Neural crest cell (in vitro differentiated cells): ENCODE measurements at regions not wholly inside any gene's neighbourhood (a gene's known extent, or its start where the extent isn't known, plus 50 kb on each side); places are given as distances from the start of the nearest gene placed in this dataset.
"Not testable (repeated sequence)": the region's sequence is repeated elsewhere in the genome, so short reads cannot be mapped to it uniquely, and the experiment has no call there.

Experiments used
- DNase-seq: peaks from one replicate; pipeline ENCODE4 v3.0.0; 2021; ENCODE audit warnings: low read depth, mixed read lengths, low spot score
- H3K27ac Mint-ChIP-seq: one replicate; pipeline ENCODE4 v1.8.0; 2021; ENCODE audit warnings: mild to moderate bottlenecking, mixed read lengths; ENCODE audit not compliant: unreplicated experiment
- H3K27me3 Mint-ChIP-seq: 2 replicates; pipeline ENCODE4 v1.8.0; 2021; ENCODE audit warnings: low read depth, mild to moderate bottlenecking, mixed read lengths
- H3K36me3 Mint-ChIP-seq: 2 replicates; pipeline ENCODE4 v1.8.0; 2021; ENCODE audit warnings: low read depth, mild to moderate bottlenecking, mixed read lengths
- H3K4me1 Mint-ChIP-seq: 2 replicates; pipeline ENCODE4 v1.8.0; 2021; ENCODE audit warnings: mixed read lengths
- H3K4me3 Mint-ChIP-seq: one replicate; pipeline ENCODE4 v1.8.0; 2021; ENCODE audit warnings: mild to moderate bottlenecking, mixed read lengths
- H3K9me3 Mint-ChIP-seq: 2 replicates; pipeline ENCODE4 v1.8.0; 2021; ENCODE audit warnings: mixed read lengths
- CTCF ChIP-seq: fragments of 200-600 bp; sonication (generic); conservative IDR thresholded peaks from 2 replicates; pipeline ENCODE4 v1.5.0; 2021; ENCODE audit warnings: antibody characterized with exemption, mild to moderate bottlenecking

GRCh38 chr2:160753331-160753654 is 259.7 kb upstream of the RBMS1 start:
- Mint-ChIP-seq H3K36me3 (peaks cover 3% of the 10 kb centered on the region), H3K27ac (no peak overlapping the region), H3K27me3 (no peaks in the 10 kb centered on the region), H3K4me3 (no peak overlapping the region), H3K4me1 (no peaks in the 10 kb centered on the region), H3K9me3 (peaks cover 8% of the 10 kb centered on the region)
- no peak for TF ChIP-seq CTCF
- DNase-seq: no peak

GRCh38 chr2:160753960-160754359 is 260.4 kb upstream of the RBMS1 start:
- Mint-ChIP-seq H3K27me3 (no peaks in the 10 kb centered on the region), H3K4me3 (no peak overlapping the region), H3K9me3 (peaks cover 8% of the 10 kb centered on the region), H3K27ac (no peak overlapping the region), H3K4me1 (no peaks in the 10 kb centered on the region), H3K36me3 (peaks cover 3% of the 10 kb centered on the region)
- DNase-seq: no peak
- no peak for TF ChIP-seq CTCF

GRCh38 chr2:160756481-160756880 is 262.9 kb upstream of the RBMS1 start:
- no peak for DNase-seq
- Mint-ChIP-seq H3K4me1 (no peaks in the 10 kb centered on the region), H3K9me3 (peaks cover 8% of the 10 kb centered on the region), H3K27me3 (no peaks in the 10 kb centered on the region), H3K36me3 (peaks cover 5% of the 10 kb centered on the region), H3K27ac (no peak overlapping the region), H3K4me3 (no peak overlapping the region)
- TF ChIP-seq CTCF: no peak

GRCh38 chr2:160762493-160763128 is 269.0 kb upstream of the RBMS1 start:
- not testable (repeated sequence) for H3K4me1 Mint-ChIP-seq, H3K27me3 Mint-ChIP-seq
- H3K9me3 Mint-ChIP-seq: peaks cover 18% of the 10 kb centered on the region

GRCh38 chr2:160783474-160783873 is 289.9 kb upstream of the RBMS1 start:
- Mint-ChIP-seq H3K4me3 (no peak overlapping the region), H3K4me1 (no peaks in the 10 kb centered on the region), H3K36me3 (peaks cover 3% of the 10 kb centered on the region), H3K9me3 (peaks cover 16% of the 10 kb centered on the region), H3K27ac (no peak overlapping the region), H3K27me3 (no peaks in the 10 kb centered on the region)
- no peak for TF ChIP-seq CTCF
- no peak for DNase-seq

More at GRCh38 chr2:160762493-160763128, 269.0 kb upstream of the RBMS1 start:
- H3K36me3 Mint-ChIP-seq: peaks cover 18% of the 10 kb centered on the region
- not testable (repeated sequence) for DNase-seq, H3K27ac Mint-ChIP-seq, H3K4me3 Mint-ChIP-seq

GRCh38 chr2:160784034-160784433 is 290.4 kb upstream of the RBMS1 start:
- no peak overlapping the region for H3K4me3 Mint-ChIP-seq
- peak; percentile 27 for TF ChIP-seq CTCF
- no peak for DNase-seq
- H3K36me3 Mint-ChIP-seq: peaks cover 3% of the 10 kb centered on the region
- H3K27me3 Mint-ChIP-seq: no peaks in the 10 kb centered on the region
- H3K9me3 Mint-ChIP-seq: peaks cover 13% of the 10 kb centered on the region
- H3K27ac Mint-ChIP-seq: no peak overlapping the region
- no peaks in the 10 kb centered on the region for H3K4me1 Mint-ChIP-seq
